Activated CD4-positive, alpha-beta T cell treated with anti-CD3 and anti-CD28 coated beads, Interleukin-2, amount 50 U/mL, for 1 hour (primary cell): ENCODE measurements at regions not wholly inside any gene's neighbourhood (a gene's known extent, or its start where the extent isn't known, plus 50 kb on each side); places are given as distances from the start of the nearest gene placed in this dataset.

Source experiments
- DNase-seq: peaks from one replicate; pipeline ENCODE4 v3.0.0-alpha.2; 2020

GRCh38 chr13:73929287-73929932, 204.8 kb downstream of the KLF12 start:
- no peak for DNase-seq

- DNase-seq = no peak
Measured at GRCh38 chr13:73924607-73925006, 209.6 kb downstream of the KLF12 start.

GRCh38 chr13:73922493-73923393, 211.5 kb downstream of the KLF12 start:
- no peak for DNase-seq

GRCh38 chr13:73918691-73919090, 215.5 kb downstream of the KLF12 start:
- no peak for DNase-seq

GRCh38 chr13:73913751-73914518, 220.3 kb downstream of the KLF12 start:
- no peak for DNase-seq

GRCh38 chr13:73913079-73913740, 221.0 kb downstream of the KLF12 start:
- no peak for DNase-seq

GRCh38 chr13:73911361-73911760, 222.8 kb downstream of the KLF12 start:
- DNase-seq = no peak

GRCh38 chr13:73910733-73911132, 223.5 kb downstream of the KLF12 start:
- DNase-seq = no peak

GRCh38 chr13:73908809-73909208, 225.4 kb downstream of the KLF12 start:
- no peak for DNase-seq

- DNase-seq = no peak
Measured at GRCh38 chr13:73904625-73905024, 229.6 kb downstream of the KLF12 start.

GRCh38 chr13:73903561-73903960, 230.6 kb downstream of the KLF12 start:
- DNase-seq = no peak

- no peak for DNase-seq
Measured at GRCh38 chr13:73902847-73903246, 231.4 kb downstream of the KLF12 start.

GRCh38 chr13:73902296-73902695, 231.9 kb downstream of the KLF12 start:
- no peak for DNase-seq

- DNase-seq = no peak
Measured at GRCh38 chr13:73901324-73902068, 232.7 kb downstream of the KLF12 start.

GRCh38 chr13:73900591-73900990, 233.6 kb downstream of the KLF12 start:
- DNase-seq = no peak

- DNase-seq = no peak
Measured at GRCh38 chr13:73898899-73899298, 235.3 kb downstream of the KLF12 start.

GRCh38 chr13:73898276-73898675, 235.9 kb downstream of the KLF12 start:
- no peak for DNase-seq

GRCh38 chr13:73894995-73895571, 239.1 kb downstream of the KLF12 start:
- DNase-seq = no peak

GRCh38 chr13:73893833-73894232, 240.4 kb downstream of the KLF12 start:
- DNase-seq = no peak

GRCh38 chr13:73891805-73892204, 242.4 kb downstream of the KLF12 start:
- DNase-seq = no peak

GRCh38 chr13:73883162-73883561, 251.0 kb downstream of the KLF12 start:
- DNase-seq = no peak

GRCh38 chr13:73880365-73880764, 253.8 kb downstream of the KLF12 start:
- no peak for DNase-seq
